H1 (cell line): ENCODE measurements at regions not wholly inside any gene's neighbourhood (a gene's known extent, or its start where the extent isn't known, plus 50 kb on each side); places are given as distances from the start of the nearest gene placed in this dataset.

ENCODE experiments used
- EP300 ChIP-seq, 2 experiments: IDR thresholded peaks; 1 replicate in 1 of 2; 2 replicates in 1 of 2; pipeline ENCODE4 v1.6.1; 2011 to 2012; ENCODE audit warnings: low read depth in 2 of 2, low read length in 2 of 2, mild to moderate bottlenecking in 2 of 2, borderline replicate concordance in 1 of 2, inconsistent platforms in 1 of 2, moderate library complexity in 1 of 2
- TF ChIP-seq, protein P1 (sequence below): fragments of 300-600 bp; sonication (generic); IDR thresholded peaks from 2 replicates; pipeline ENCODE4 v1.7.1; 2012; ENCODE audit warnings: low read length, moderate library complexity, mild to moderate bottlenecking, inconsistent platforms; ENCODE audit not compliant: insufficient replicate concordance
- TF ChIP-seq, protein P2 (sequence below): IDR thresholded peaks from 2 replicates; pipeline ENCODE4 v1.6.1; 2012; ENCODE audit warnings: inconsistent platforms

DNA sequence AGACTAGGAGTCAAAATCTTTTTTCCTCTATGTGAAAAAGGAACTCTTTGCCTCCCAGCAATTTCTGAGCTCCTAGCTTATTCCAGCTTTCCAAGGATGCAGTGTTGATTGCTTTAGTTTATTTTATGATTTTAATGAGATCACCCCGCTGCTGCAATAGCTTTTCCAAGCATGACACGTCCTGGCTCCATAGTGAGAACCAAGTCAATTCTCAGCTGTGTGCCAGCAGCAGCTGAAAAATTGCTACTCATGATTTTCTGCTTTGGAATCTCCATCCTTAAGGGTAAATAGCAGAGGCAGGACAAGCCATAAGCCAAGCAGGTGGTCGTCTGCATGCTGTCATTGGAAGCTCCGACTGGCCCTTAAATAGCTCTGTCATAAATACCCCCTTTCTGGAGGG, 64.5 kb downstream of the FTHL17 start:
- TF ChIP-seq, protein P1, sequence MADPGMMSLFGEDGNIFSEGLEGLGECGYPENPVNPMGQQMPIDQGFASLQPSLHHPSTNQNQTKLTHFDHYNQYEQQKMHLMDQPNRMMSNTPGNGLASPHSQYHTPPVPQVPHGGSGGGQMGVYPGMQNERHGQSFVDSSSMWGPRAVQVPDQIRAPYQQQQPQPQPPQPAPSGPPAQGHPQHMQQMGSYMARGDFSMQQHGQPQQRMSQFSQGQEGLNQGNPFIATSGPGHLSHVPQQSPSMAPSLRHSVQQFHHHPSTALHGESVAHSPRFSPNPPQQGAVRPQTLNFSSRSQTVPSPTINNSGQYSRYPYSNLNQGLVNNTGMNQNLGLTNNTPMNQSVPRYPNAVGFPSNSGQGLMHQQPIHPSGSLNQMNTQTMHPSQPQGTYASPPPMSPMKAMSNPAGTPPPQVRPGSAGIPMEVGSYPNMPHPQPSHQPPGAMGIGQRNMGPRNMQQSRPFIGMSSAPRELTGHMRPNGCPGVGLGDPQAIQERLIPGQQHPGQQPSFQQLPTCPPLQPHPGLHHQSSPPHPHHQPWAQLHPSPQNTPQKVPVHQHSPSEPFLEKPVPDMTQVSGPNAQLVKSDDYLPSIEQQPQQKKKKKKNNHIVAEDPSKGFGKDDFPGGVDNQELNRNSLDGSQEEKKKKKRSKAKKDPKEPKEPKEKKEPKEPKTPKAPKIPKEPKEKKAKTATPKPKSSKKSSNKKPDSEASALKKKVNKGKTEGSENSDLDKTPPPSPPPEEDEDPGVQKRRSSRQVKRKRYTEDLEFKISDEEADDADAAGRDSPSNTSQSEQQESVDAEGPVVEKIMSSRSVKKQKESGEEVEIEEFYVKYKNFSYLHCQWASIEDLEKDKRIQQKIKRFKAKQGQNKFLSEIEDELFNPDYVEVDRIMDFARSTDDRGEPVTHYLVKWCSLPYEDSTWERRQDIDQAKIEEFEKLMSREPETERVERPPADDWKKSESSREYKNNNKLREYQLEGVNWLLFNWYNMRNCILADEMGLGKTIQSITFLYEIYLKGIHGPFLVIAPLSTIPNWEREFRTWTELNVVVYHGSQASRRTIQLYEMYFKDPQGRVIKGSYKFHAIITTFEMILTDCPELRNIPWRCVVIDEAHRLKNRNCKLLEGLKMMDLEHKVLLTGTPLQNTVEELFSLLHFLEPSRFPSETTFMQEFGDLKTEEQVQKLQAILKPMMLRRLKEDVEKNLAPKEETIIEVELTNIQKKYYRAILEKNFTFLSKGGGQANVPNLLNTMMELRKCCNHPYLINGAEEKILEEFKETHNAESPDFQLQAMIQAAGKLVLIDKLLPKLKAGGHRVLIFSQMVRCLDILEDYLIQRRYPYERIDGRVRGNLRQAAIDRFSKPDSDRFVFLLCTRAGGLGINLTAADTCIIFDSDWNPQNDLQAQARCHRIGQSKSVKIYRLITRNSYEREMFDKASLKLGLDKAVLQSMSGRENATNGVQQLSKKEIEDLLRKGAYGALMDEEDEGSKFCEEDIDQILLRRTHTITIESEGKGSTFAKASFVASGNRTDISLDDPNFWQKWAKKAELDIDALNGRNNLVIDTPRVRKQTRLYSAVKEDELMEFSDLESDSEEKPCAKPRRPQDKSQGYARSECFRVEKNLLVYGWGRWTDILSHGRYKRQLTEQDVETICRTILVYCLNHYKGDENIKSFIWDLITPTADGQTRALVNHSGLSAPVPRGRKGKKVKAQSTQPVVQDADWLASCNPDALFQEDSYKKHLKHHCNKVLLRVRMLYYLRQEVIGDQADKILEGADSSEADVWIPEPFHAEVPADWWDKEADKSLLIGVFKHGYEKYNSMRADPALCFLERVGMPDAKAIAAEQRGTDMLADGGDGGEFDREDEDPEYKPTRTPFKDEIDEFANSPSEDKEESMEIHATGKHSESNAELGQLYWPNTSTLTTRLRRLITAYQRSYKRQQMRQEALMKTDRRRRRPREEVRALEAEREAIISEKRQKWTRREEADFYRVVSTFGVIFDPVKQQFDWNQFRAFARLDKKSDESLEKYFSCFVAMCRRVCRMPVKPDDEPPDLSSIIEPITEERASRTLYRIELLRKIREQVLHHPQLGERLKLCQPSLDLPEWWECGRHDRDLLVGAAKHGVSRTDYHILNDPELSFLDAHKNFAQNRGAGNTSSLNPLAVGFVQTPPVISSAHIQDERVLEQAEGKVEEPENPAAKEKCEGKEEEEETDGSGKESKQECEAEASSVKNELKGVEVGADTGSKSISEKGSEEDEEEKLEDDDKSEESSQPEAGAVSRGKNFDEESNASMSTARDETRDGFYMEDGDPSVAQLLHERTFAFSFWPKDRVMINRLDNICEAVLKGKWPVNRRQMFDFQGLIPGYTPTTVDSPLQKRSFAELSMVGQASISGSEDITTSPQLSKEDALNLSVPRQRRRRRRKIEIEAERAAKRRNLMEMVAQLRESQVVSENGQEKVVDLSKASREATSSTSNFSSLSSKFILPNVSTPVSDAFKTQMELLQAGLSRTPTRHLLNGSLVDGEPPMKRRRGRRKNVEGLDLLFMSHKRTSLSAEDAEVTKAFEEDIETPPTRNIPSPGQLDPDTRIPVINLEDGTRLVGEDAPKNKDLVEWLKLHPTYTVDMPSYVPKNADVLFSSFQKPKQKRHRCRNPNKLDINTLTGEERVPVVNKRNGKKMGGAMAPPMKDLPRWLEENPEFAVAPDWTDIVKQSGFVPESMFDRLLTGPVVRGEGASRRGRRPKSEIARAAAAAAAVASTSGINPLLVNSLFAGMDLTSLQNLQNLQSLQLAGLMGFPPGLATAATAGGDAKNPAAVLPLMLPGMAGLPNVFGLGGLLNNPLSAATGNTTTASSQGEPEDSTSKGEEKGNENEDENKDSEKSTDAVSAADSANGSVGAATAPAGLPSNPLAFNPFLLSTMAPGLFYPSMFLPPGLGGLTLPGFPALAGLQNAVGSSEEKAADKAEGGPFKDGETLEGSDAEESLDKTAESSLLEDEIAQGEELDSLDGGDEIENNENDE = no peak
- TF ChIP-seq, protein P2, sequence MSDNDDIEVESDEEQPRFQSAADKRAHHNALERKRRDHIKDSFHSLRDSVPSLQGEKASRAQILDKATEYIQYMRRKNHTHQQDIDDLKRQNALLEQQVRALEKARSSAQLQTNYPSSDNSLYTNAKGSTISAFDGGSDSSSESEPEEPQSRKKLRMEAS = no peak
- TF ChIP-seq EP300 (IDR thresholded peaks at IDR 0.05; ENCODE audit: borderline replicate concordance in 1 of 2, low read depth in 2 of 2, low read length in 2 of 2) = no peak
